Endothelial cell of umbilical vein (primary cell): ENCODE measurements at regions not wholly inside any gene's neighbourhood (a gene's known extent, or its start where the extent isn't known, plus 50 kb on each side); places are given as distances from the start of the nearest gene placed in this dataset.

Experiments
- BruUV-seq: library from RNA; stranded (reverse); fragments of 400-500 nt; replicated peaks from 2 replicates; lab custom pipeline; 2021; lab: Mats Ljungman, UMichigan
- CTCF ChIA-PET: fragments of 300-600, 350-600 bp; sonication (Branson Sonifier 250); formaldehyde crosslinking; loops from one replicate; lab custom pipeline; 2021; ENCODE audit warnings: antibody characterized with exemption, inconsistent platforms; lab: Charles Lee
- POLR2A ChIA-PET: fragments of 300-600, 350-600 bp; sonication (Branson Sonifier 250); formaldehyde crosslinking; loops from one replicate; lab custom pipeline; 2021; ENCODE audit warnings: antibody characterized with exemption, inconsistent platforms; lab: Charles Lee
- DNase-seq: peaks from one replicate; pipeline ENCODE4 v3.0.0-alpha.2; 2011; ENCODE audit warnings: low read depth, low spot score
- FAIRE-seq: peaks from 2 replicates; lab custom pipeline; 2011; peaks lifted over from hg19 to GRCh38; lab: Jason Lieb, UNC
- H2AFZ ChIP-seq: 2 replicates; pipeline ENCODE4 v1.6.0; 2012; ENCODE audit warnings: low read depth, low read length, control low read depth, inconsistent platforms
- H3K27ac ChIP-seq: 2 replicates; pipeline ENCODE4 v1.5.1; 2011; ENCODE audit warnings: low read depth, mild to moderate bottlenecking, control low read depth, low read length, moderate library complexity; ENCODE audit not compliant: insufficient read depth
- H3K27me3 ChIP-seq, 2 experiments: 2 replicates each; pipeline versions ENCODE4 v1.6.0 to v1.6.1; 2011; ENCODE audit warnings: low read length in 2 of 2, mixed read lengths in 1 of 2; ENCODE audit not compliant: control insufficient read depth in 2 of 2, insufficient read depth in 2 of 2
- H3K36me3 ChIP-seq, 2 experiments: 2 replicates in 1 of 2; 3 replicates in 1 of 2; pipeline ENCODE4 v1.5.1; 2011; ENCODE audit warnings: low read length in 2 of 2, mild to moderate bottlenecking in 1 of 2, moderate library complexity in 1 of 2; ENCODE audit not compliant: control insufficient read depth in 2 of 2, insufficient read depth in 2 of 2; ENCODE audit errors: extremely low read depth in 1 of 2
- H3K4me1 ChIP-seq: 3 replicates; pipeline ENCODE4 v1.5.1; 2011; ENCODE audit warnings: mild to moderate bottlenecking, low read length; ENCODE audit not compliant: control insufficient read depth, insufficient read depth; ENCODE audit errors: extremely low read depth
- H3K4me2 ChIP-seq: 2 replicates; pipeline ENCODE4 v1.6.1; 2011; ENCODE audit warnings: low read length, control low read depth, mixed read lengths; ENCODE audit not compliant: insufficient read depth
- H3K4me3 ChIP-seq, 3 experiments: fragments of 200-600 bp in 1 of 3; sonication (generic), shearing (Covaris generic) in 1 of 3; replicated peaks in 1 of 3; 2 replicates each; pipeline ENCODE4 v1.5.1; 2011 to 2016; ENCODE audit warnings: control low read depth in 3 of 3, low read length in 3 of 3, mild to moderate bottlenecking in 2 of 3, inconsistent platforms in 1 of 3, low read depth in 1 of 3, moderate library complexity in 1 of 3; ENCODE audit not compliant: insufficient read depth in 1 of 3
- H3K79me2 ChIP-seq: 2 replicates; pipeline ENCODE4 v1.6.0; 2012; ENCODE audit warnings: low read length, inconsistent platforms; ENCODE audit not compliant: control insufficient read depth, insufficient read depth
- H3K9ac ChIP-seq: replicated peaks from 2 replicates; pipeline ENCODE3; 2011; ENCODE audit warnings: low read length, control low read depth; ENCODE audit not compliant: insufficient read depth; ENCODE audit errors: extremely low read depth
- H3K9me1 ChIP-seq: replicated peaks from 3 replicates; pipeline ENCODE4 v1.6.0; 2011; ENCODE audit warnings: mild to moderate bottlenecking, low read length; ENCODE audit not compliant: control insufficient read depth, insufficient read depth; ENCODE audit errors: extremely low read depth
- H3K9me3 ChIP-seq: replicated peaks from 2 replicates; pipeline ENCODE4 v1.5.1; 2012; ENCODE audit warnings: low read length, inconsistent platforms; ENCODE audit not compliant: control insufficient read depth, insufficient read depth
- H4K20me1 ChIP-seq: replicated peaks from 2 replicates; pipeline ENCODE3; 2011; ENCODE audit warnings: mild to moderate bottlenecking, low read length; ENCODE audit not compliant: control insufficient read depth, insufficient read depth; ENCODE audit errors: extremely low read depth
- EZH2 ChIP-seq: IDR thresholded peaks from 2 replicates; pipeline ENCODE4 v1.6.1; 2012; ENCODE audit warnings: borderline replicate concordance, low read depth, mild to moderate bottlenecking, moderate library complexity, low read length, inconsistent platforms; ENCODE audit not compliant: severe bottlenecking
- FOS ChIP-seq: IDR thresholded peaks from 2 replicates; pipeline ENCODE4 v1.6.1; 2011; ENCODE audit warnings: mild to moderate bottlenecking, low read length, moderate library complexity, borderline replicate concordance; ENCODE audit not compliant: insufficient read depth
- GATA2 ChIP-seq: IDR thresholded peaks from 2 replicates; pipeline ENCODE4 v1.7.0; 2011; ENCODE audit warnings: low read depth, mild to moderate bottlenecking, moderate library complexity, mixed read lengths, low read length; ENCODE audit not compliant: insufficient read length, insufficient read depth
- JUN ChIP-seq: IDR thresholded peaks from 2 replicates; pipeline ENCODE4 v1.6.1; 2011; ENCODE audit warnings: borderline replicate concordance, low read depth; ENCODE audit not compliant: insufficient read length, insufficient read depth
- MYC ChIP-seq: IDR thresholded peaks from one replicate; pipeline ENCODE4 v1.6.1; 2011; ENCODE audit warnings: mild to moderate bottlenecking, low read depth, low read length
- POLR2A ChIP-seq: IDR thresholded peaks from 2 replicates; pipeline ENCODE4 v1.6.1; 2012; ENCODE audit warnings: low read depth, mild to moderate bottlenecking, control low read depth, low read length
- POLR2AphosphoS5 ChIP-seq: IDR thresholded peaks from 2 replicates; pipeline ENCODE4 v1.6.1; 2012; ENCODE audit warnings: low read depth, mild to moderate bottlenecking, control low read depth, low read length, moderate library complexity; ENCODE audit not compliant: insufficient read depth
- dilution Hi-C: fragments of 300-500 bp; cut with MboI; formaldehyde crosslinking; loops from one replicate; pipeline ENCODE4 v1.15.0; 2019; ENCODE audit warnings: low sequenced_read_pairs; ENCODE audit not compliant: extremely low pct_ligation_motif_present
- intact Hi-C: fragments of 100-400 bp; cut with micrococcal nuclease; formaldehyde crosslinking; loops from one replicate; pipeline ENCODE4 v1.10.0; 2022
- TF ChIP-seq, protein P1 (sequence below), 2 donors: IDR thresholded peaks; 1 replicate in 1 of 2; 2 replicates in 1 of 2; pipeline ENCODE4 v1.5.1; 2011; ENCODE audit warnings: low read length in 2 of 2, mild to moderate bottlenecking in 2 of 2, moderate library complexity in 2 of 2, control low read depth in 1 of 2, inconsistent platforms in 1 of 2, low read depth in 1 of 2; ENCODE audit not compliant: insufficient read depth in 1 of 2; ENCODE audit errors: extremely low read depth in 1 of 2
- TF ChIP-seq, protein P2 (sequence below): IDR thresholded peaks from 2 replicates; pipeline ENCODE4 v1.6.1; 2011; ENCODE audit not compliant: insufficient read depth, insufficient read length

DNA sequence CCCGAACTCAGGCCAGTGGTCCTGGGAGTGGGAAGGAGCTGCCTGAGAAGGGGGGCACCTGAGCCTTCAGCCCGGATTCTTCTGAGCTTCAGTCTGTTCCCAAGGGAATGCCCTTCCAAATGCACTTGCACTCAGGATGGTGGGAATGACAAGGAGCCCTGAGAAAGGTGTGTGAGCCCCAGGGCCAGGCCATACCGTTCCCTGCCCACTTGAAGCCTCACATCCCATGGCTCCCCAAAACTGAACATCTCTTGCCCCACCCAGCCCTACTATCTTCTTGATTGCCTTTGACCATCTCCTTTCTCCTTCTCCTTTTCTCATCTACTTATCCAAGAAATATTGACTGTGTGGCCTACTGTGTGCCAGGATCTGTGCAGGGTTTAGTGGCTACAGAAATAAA lies 84.4 kb upstream of the HSPA9 start:
- dilution Hi-C loops (no loop called here), intact Hi-C loops (no loop called here)
- Histone ChIP-seq H3K79me2 (no peaks in the 10 kb centered on the region), H3K27ac (no peak overlapping the region), H3K9me3 (no peaks in the 10 kb centered on the region), H2AFZ (no peak overlapping the region), H3K4me3 (no peak overlapping the region), H3K4me1 (peaks cover 4% of the 10 kb centered on the region), H3K36me3 (no peaks in the 10 kb centered on the region), H3K4me2 (no peak overlapping the region), H4K20me1 (no peaks in the 10 kb centered on the region), H3K9ac (no peak overlapping the region), H3K27me3 (peaks cover 3 to 8% of the 10 kb centered on the region in 2 experiments), H3K9me1 (no peaks in the 10 kb centered on the region)
- TF ChIP-seq POLR2AphosphoS5, result no peak
- no peak for TF ChIP-seq POLR2A
- TF ChIP-seq JUN, result no peak
- TF ChIP-seq MYC, result no peak
- no peak for TF ChIP-seq EZH2
- TF ChIP-seq FOS, result no peak
- TF ChIP-seq, protein P1, sequence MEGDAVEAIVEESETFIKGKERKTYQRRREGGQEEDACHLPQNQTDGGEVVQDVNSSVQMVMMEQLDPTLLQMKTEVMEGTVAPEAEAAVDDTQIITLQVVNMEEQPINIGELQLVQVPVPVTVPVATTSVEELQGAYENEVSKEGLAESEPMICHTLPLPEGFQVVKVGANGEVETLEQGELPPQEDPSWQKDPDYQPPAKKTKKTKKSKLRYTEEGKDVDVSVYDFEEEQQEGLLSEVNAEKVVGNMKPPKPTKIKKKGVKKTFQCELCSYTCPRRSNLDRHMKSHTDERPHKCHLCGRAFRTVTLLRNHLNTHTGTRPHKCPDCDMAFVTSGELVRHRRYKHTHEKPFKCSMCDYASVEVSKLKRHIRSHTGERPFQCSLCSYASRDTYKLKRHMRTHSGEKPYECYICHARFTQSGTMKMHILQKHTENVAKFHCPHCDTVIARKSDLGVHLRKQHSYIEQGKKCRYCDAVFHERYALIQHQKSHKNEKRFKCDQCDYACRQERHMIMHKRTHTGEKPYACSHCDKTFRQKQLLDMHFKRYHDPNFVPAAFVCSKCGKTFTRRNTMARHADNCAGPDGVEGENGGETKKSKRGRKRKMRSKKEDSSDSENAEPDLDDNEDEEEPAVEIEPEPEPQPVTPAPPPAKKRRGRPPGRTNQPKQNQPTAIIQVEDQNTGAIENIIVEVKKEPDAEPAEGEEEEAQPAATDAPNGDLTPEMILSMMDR (IDR thresholded peaks at IDR 0.05; ENCODE audit: extremely low read depth in 1 of 2, insufficient read depth in 1 of 2, low read depth in 1 of 2, low read length in 2 of 2), result no peak
- TF ChIP-seq, protein P2, sequence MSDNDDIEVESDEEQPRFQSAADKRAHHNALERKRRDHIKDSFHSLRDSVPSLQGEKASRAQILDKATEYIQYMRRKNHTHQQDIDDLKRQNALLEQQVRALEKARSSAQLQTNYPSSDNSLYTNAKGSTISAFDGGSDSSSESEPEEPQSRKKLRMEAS, result no peak
- TF ChIP-seq GATA2, result no peak
- ChIA-PET CTCF (no interaction called here), POLR2A (no interaction called here)
- BruUV-seq, result no TSS peak
- FAIRE-seq (no peak), DNase-seq (no peak)
